ENCODE measurements at regions not wholly inside any gene's neighbourhood (a gene's known extent, or its start where the extent isn't known, plus 50 kb on each side); places are given as distances from the start of the nearest gene placed in this dataset.

DNA sequence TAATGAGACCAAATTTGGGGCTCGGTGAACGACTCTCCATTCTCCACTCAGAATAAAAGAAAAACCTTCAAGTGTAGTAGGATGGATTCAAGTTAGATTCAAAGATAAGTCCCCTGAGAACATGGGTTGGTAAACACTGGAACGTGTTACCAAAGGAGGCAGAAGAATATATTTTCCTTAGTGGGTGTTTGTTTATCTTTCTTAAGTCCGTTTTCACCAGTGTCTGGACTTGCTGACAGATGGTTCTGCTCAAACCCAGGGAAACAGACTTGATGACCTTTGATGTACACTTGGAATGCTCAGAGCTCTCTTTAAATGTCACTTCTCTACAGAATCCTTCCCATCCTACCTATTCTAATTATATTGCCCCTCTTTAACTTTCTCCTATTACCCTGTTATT, 310.3 kb upstream of the ZNF521 start:
- TF ChIP-seq, protein P1, sequence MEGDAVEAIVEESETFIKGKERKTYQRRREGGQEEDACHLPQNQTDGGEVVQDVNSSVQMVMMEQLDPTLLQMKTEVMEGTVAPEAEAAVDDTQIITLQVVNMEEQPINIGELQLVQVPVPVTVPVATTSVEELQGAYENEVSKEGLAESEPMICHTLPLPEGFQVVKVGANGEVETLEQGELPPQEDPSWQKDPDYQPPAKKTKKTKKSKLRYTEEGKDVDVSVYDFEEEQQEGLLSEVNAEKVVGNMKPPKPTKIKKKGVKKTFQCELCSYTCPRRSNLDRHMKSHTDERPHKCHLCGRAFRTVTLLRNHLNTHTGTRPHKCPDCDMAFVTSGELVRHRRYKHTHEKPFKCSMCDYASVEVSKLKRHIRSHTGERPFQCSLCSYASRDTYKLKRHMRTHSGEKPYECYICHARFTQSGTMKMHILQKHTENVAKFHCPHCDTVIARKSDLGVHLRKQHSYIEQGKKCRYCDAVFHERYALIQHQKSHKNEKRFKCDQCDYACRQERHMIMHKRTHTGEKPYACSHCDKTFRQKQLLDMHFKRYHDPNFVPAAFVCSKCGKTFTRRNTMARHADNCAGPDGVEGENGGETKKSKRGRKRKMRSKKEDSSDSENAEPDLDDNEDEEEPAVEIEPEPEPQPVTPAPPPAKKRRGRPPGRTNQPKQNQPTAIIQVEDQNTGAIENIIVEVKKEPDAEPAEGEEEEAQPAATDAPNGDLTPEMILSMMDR (conservative IDR thresholded peaks at IDR 0.05; ENCODE audit: low read depth in 2 of 2): no peak
- TF ChIP-seq POLR2AphosphoS5 (IDR thresholded peaks at IDR 0.05; ENCODE audit: low read depth) (no peak), STAT1 (IDR thresholded peaks at IDR 0.05; ENCODE audit: unreplicated experiment) (no peak), EZH2 (IDR thresholded peaks at IDR 0.05; ENCODE audit: low read depth, unreplicated experiment) (no peak)

All from GM23338 (cell line).